ENCODE measurements at regions not wholly inside any gene's neighbourhood (a gene's known extent, or its start where the extent isn't known, plus 50 kb on each side); places are given as distances from the start of the nearest gene placed in this dataset.

- intact Hi-C loops (cut with micrococcal nuclease) = no loop called here
- Mint-ChIP-seq H3K27ac (no peak overlapping the region), H3K36me3 (no peaks in the 10 kb centered on the region), H3K27me3 (ENCODE audit: low read depth in 2 of 2) (peaks cover 17 to 31% of the 10 kb centered on the region in 2 donors), H3K4me3 (no peak overlapping the region), H3K4me1 (peaks cover 4 to 6% of the 10 kb centered on the region in 2 donors), H3K9me3 (no peaks in the 10 kb centered on the region)
- peaks cover 9% of the 10 kb centered on the region for H3K27me3 ChIP-seq (ENCODE audit: control insufficient read depth, insufficient read depth, low read length)
- H3K36me3 ChIP-seq (ENCODE audit: control insufficient read depth, insufficient read depth, low read length) = no peaks in the 10 kb centered on the region
- H3K27ac ChIP-seq (ENCODE audit: low read length) = no peak overlapping the region
- H3K4me3 ChIP-seq (ENCODE audit: low read length) = no peak overlapping the region
- H3K9me3 ChIP-seq (ENCODE audit: control insufficient read depth, insufficient read depth, low read length) = no peaks in the 10 kb centered on the region
- no peak for TF ChIP-seq CTCF (IDR thresholded peaks at IDR 0.05)
- WGBS (ENCODE audit: insufficient coverage) = 82% methylated on average over 6 of the region's 7 CpGs
- DNase-seq (no peak), ATAC-seq (no peak)
- peaks cover 21% of the 10 kb centered on the region for H3K4me1 ChIP-seq (ENCODE audit: control insufficient read depth, insufficient read depth, low read length)
Observed at GRCh38 chr16:85457366-85457765, 155.8 kb upstream of the GSE1 start.

- 94% methylated on average over 11 of the region's 11 CpGs for WGBS (ENCODE audit: insufficient coverage)
- ATAC-seq (no peak), DNase-seq (no peak)
- H3K4me1 ChIP-seq (ENCODE audit: control insufficient read depth, insufficient read depth, low read length) = peaks cover 16% of the 10 kb centered on the region
- no peak overlapping the region for H3K27ac ChIP-seq (ENCODE audit: low read length)
- TF ChIP-seq CTCF (IDR thresholded peaks at IDR 0.05) = no peak
- no peak overlapping the region for H3K4me3 ChIP-seq (ENCODE audit: low read length)
- peaks cover 21 to 40% of the 10 kb centered on the region in 2 donors for H3K27me3 Mint-ChIP-seq (ENCODE audit: low read depth in 2 of 2)
- H3K4me3 Mint-ChIP-seq = no peak overlapping the region
- H3K9me3 Mint-ChIP-seq = no peaks in the 10 kb centered on the region
- peaks cover 16% of the 10 kb centered on the region for H3K27me3 ChIP-seq (ENCODE audit: control insufficient read depth, insufficient read depth, low read length)
- H3K4me1 Mint-ChIP-seq = peaks cover 5 to 8% of the 10 kb centered on the region in 2 donors
- no peaks in the 10 kb centered on the region for H3K36me3 ChIP-seq (ENCODE audit: control insufficient read depth, insufficient read depth, low read length)
- H3K27ac Mint-ChIP-seq = no peak overlapping the region
- H3K36me3 Mint-ChIP-seq = no peaks in the 10 kb centered on the region
- H3K9me3 ChIP-seq (ENCODE audit: control insufficient read depth, insufficient read depth, low read length) = no peaks in the 10 kb centered on the region
- intact Hi-C loops (cut with micrococcal nuclease) = no loop called here
Observed at GRCh38 chr16:85458968-85459367, 154.2 kb upstream of the GSE1 start.

DNA sequence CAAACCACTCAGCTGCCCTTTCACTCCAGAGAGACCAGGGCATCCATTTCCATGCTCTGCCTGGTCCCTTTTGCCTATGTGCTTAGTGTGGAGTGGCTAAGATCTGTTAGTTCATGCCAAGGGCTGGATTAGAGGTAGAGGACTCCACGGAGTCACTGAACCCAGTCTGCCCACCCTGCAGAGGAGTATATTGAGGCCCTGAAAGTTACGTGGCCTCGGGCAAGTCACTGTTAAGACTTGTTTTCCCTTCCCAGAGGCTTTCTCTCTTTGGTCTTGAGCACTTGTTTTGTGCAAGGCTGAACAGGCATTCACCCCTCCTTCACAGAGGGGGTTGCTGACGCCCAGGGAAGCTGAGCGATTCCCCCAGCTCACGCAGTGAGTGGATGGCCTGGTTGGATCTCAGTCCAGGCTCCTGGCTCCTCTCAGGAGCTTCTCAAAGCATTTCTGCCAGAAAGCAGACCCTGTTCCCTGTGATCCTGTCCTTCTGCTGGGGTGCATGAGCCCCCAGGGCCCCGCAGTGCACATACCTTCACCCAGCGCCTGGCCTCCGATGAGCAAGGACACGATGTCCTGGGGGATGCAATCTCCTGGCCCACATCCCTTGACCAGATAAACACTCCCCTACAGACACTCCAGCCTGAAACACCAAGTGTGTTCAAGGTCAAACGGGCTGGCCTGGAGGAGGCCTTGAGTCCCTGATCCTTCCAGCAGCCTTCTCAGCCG lies 153.4 kb upstream of the GSE1 start:
- Histone ChIP-seq H3K9me3 (ENCODE audit: control insufficient read depth, insufficient read depth, low read length) (no peaks in the 10 kb centered on the region), H3K27ac (ENCODE audit: low read length) (no peak overlapping the region), H3K4me1 (ENCODE audit: control insufficient read depth, insufficient read depth, low read length) (peaks cover 16% of the 10 kb centered on the region), H3K27me3 (ENCODE audit: control insufficient read depth, insufficient read depth, low read length) (peaks cover 16% of the 10 kb centered on the region), H3K36me3 (ENCODE audit: control insufficient read depth, insufficient read depth, low read length) (no peaks in the 10 kb centered on the region), H3K4me3 (ENCODE audit: low read length) (no peak overlapping the region)
- Mint-ChIP-seq H3K27me3 (ENCODE audit: low read depth in 2 of 2) (peaks cover 24 to 43% of the 10 kb centered on the region in 2 donors), H3K4me1 (peaks cover 5 to 8% of the 10 kb centered on the region in 2 donors), H3K27ac (no peak overlapping the region), H3K4me3 (no peak overlapping the region), H3K9me3 (no peaks in the 10 kb centered on the region), H3K36me3 (no peaks in the 10 kb centered on the region)
- ATAC-seq (no peak), DNase-seq (no peak)
- 89% methylated on average over 12 of the region's 12 CpGs for WGBS (ENCODE audit: insufficient coverage)
- intact Hi-C loops (cut with micrococcal nuclease) = no loop called here
- no peak for TF ChIP-seq CTCF (IDR thresholded peaks at IDR 0.05)
